CD4-positive, alpha-beta T cell treated with Interleukin-17A for 4 hours (primary cell): ENCODE measurements at regions not wholly inside any gene's neighbourhood (a gene's known extent, or its start where the extent isn't known, plus 50 kb on each side); places are given as distances from the start of the nearest gene placed in this dataset.

Experiments
- DNase-seq: peaks from one replicate; pipeline ENCODE4 v3.0.0-alpha.2; 2020; ENCODE audit warnings: mixed read lengths

GRCh38 chr20:58109126-58109880 is 119.2 kb downstream of the ANKRD60 start:
- no peak for DNase-seq

- no peak for DNase-seq
Measured at GRCh38 chr20:58107533-58107932, 120.9 kb downstream of the ANKRD60 start.

- no peak for DNase-seq
Measured at GRCh38 chr20:58106143-58106750, 122.2 kb downstream of the ANKRD60 start.

GRCh38 chr20:58103961-58104360 is 124.5 kb downstream of the ANKRD60 start:
- no peak for DNase-seq

- DNase-seq: no peak
Measured at GRCh38 chr20:58103517-58103904, 124.9 kb downstream of the ANKRD60 start.

- DNase-seq: no peak
Measured at GRCh38 chr20:58102744-58103516, 125.5 kb downstream of the ANKRD60 start.

DNA sequence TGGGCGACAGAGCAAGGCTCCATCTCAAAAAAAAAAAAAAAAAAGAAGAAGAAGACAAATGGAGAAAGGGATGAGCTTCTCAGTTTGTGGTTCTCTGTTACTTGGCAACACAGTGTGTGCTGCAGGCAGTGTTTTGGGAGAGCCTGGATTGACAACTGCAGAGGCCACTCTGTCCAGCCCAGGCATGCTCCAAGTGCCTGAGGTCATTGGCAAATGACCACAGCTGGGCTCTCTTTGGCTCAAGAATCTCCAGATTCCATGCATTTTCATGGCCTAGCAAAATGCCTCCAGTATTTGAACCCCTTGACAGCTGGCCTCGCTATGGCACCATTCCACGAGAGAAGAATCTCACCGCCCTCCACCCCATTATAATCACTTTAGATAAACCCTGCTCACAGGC is 126.2 kb downstream of the ANKRD60 start:
- DNase-seq: no peak

- no peak for DNase-seq
Measured at GRCh38 chr20:58100731-58101356, 127.6 kb downstream of the ANKRD60 start.

DNA sequence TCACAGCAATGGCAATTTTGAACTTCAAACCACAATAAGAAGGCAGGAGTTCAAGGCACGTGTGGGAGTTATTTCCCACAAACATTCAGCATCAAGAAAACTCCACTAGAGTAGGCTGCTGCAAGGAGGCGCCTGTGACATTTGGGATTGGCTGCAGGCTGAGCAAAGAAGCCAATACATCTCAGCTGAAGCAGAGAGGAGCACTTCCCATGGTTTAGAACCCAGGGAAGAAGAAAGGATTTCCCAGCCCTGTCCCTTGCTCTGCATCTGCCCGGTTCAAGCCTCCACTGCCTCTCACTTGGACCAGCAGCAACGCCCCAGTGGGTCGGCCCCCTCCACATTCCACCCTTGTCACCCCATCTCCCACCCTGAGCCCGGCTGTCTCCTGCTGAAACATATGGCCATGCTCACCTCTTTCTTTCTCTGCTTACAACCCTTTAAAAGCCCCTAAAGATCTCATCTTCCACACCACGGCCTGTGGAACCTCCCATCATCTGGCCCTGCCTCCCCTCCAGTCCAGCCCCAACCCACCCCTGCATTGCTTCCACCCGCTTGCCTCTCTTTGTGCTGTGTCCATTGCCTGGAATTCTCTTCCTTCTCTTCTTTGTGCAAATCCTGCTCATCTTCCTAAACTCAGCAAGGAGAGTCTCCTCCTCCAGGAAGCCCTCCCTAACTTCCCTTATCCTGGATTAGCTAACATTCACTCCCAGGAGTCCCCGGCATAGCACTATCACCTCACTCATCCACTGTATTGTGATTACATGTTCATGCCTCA is 128.3 kb downstream of the ANKRD60 start:
- DNase-seq: no peak

GRCh38 chr20:58099291-58099935 is 129.0 kb downstream of the ANKRD60 start:
- no peak for DNase-seq

DNA sequence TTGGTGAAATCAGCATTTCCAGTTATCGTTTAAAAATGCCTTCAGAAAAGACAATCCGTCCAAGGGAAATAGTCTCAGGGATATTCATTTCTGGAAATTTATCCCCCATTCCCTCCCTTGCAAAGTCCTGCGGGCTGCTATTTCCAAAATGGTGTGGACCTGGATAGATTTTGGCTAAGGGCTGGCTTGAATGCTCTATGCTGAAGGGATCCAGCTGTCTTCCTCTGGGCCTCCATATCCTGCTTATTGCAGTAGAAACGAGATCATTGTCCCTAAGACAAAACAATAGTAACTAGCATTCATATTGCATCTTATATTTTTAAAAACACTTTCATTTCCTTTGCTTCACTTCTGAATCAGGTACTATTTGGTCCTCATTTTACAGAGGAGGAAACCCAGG is 129.9 kb downstream of the ANKRD60 start:
- no peak for DNase-seq

DNA sequence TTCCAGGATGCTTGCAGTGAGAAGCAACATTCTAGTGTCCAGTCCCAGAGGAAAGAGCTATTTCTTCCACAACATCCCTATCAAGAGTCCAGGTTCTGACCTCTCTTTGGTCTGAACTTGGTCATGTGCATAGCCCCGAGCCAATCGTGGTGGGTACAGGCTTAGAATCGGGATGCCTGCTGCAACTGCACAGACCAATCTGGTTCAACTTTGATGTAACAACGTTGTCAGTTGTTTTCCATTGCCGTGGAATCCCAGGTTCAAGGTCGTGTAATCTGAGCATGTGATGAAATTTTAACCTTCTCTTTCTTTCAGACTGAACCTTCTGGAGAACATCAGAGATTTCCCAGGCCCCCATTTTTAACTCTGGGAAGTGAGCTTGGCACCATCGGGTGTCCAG is 130.5 kb downstream of the ANKRD60 start:
- no peak for DNase-seq

DNA sequence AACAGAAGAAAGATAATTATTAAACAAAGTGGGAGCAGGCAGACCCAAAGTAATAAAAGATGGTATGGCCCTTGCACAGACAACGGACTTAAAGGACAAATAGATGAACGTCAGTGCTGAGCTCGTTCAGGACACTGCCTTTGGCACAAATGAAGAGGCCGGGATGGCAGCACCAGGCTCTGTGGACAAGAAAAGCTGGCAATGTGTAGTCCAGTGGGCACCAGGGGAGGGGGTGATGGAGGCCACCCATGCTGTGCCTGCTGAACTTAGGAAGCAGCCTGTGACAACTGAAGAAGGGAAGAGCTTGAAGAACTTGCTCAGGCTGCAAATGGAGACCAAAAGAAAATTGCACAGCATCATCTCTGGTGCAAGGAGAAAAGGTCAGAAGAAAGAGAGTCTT is 131.0 kb downstream of the ANKRD60 start:
- no peak for DNase-seq

- DNase-seq: no peak
Measured at GRCh38 chr20:58096880-58097423, 131.5 kb downstream of the ANKRD60 start.

- no peak for DNase-seq
Measured at GRCh38 chr20:58094698-58095097, 133.8 kb downstream of the ANKRD60 start.

GRCh38 chr20:58094160-58094559 is 134.3 kb downstream of the ANKRD60 start:
- DNase-seq: no peak

DNA sequence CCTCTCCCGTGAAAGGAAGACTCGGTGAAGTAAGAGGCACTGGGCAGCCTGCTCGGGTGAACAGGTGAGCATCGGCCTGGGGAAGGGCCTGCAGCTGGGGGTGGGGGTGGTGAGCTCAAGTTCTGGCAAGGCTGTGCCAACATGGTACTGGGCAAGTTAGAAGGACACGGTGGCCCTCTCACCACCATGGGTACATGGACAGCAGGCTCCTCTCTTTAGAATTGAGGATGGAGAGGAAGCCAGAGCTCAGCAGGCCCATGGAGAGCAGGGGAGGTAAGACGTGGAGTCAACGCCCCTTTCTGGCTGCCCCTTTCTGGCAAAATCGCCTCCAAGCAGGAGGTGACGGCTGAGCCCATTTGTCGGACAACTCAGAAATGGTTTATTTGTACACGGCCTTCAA is 135.6 kb downstream of the ANKRD60 start:
- DNase-seq: no peak

DNA sequence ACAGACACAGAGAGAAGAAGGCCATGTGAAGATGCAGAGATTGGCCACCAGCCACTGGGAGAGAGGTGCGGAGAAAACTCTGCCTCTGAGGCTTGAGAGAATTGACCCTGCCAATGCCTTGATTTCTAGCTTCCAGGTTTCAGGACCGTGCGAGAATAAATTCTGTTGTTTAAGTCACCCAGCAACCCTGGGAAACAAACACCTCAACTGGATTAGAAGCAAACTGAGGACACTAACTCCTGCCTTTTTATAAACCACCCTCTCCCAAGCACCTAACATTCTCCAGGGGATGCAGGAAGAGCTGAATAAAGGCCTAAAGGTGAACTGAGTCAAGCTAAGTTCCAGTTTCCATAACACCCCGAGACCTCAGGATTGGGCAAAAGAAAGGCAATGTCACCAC is 136.1 kb downstream of the ANKRD60 start:
- no peak for DNase-seq

DNA sequence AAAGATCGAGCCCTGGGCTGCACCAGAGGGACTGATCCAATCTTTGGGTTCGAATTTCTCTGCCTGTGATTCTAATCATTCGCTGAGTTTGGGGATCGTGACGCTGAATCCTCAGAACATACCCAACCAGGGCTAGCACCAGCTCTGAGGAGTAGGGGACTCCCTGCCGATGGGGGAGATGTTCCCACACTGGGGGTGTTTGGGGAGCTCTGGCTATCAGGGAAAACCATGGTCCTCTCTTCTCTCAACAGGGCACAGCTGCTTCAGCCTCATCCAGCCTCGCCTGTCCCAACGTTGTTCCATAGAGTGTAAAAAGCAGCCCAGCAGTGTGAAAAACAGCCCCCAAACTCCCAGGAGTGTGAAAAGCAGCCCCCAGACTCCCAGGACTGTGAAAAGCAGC is 136.6 kb downstream of the ANKRD60 start:
- DNase-seq: no peak

GRCh38 chr20:58090161-58090560 is 138.3 kb downstream of the ANKRD60 start:
- DNase-seq: no peak

DNA sequence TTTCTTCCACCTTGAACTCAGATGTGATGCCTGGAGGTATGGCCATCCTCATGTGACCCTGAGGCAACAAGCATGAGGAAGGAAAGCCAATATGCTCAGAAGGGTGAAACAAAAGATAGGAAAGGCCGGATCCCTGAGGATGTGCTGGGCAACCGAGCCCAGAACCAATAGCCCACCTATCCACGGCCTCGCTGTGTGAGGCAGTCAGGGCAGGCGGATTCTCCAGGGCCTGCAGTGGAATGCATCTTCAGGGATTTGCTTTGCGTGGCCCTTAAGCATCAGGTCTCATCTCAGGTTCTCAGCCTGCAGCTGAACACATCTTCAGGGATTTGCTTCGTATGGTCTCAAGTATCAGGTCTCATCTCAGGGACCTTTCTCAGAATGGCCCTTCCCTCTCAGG is 139.8 kb downstream of the ANKRD60 start:
- DNase-seq: no peak

DNA sequence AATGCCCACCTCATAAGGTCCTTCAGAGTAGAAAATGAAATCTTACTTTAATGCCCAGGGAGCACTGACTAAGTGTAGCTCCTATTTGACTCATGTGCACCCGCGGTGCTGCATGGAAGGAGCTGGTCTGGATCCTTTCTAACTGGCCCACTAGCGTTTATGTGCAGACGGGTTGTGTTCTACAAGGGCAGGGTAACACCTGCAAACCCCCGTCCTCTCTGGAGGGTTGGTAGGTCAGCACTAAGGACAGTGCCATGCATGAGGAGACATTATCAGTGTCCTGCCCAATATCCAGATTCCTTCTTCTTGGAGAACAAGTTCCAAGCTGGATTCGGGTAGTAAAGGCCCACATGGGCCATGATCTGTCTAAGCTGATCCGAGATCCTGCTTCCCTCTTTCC is 140.3 kb downstream of the ANKRD60 start:
- DNase-seq: no peak
